Esophagus (tissue), 2 donors: ENCODE measurements at regions not wholly inside any gene's neighbourhood (a gene's known extent, or its start where the extent isn't known, plus 50 kb on each side); places are given as distances from the start of the nearest gene placed in this dataset.

ENCODE experiments used
- H3K27ac ChIP-seq, 2 donors: one replicate each; pipeline ENCODE4 v1.5.1; 2013; ENCODE audit warnings: low read depth in 2 of 2, mild to moderate bottlenecking in 2 of 2, inconsistent platforms in 1 of 2, low read length in 1 of 2, moderate library complexity in 1 of 2
- H3K27me3 ChIP-seq, 2 donors: one replicate each; pipeline ENCODE4 v1.6.1; 2013; ENCODE audit warnings: low read length in 2 of 2, control low read depth in 1 of 2, mild to moderate bottlenecking in 1 of 2; ENCODE audit not compliant: insufficient read depth in 2 of 2, control insufficient read depth in 1 of 2
- H3K36me3 ChIP-seq, 2 donors: one replicate each; pipeline ENCODE4 v1.6.1; 2013; ENCODE audit warnings: low read length in 1 of 2; ENCODE audit not compliant: control insufficient read depth in 2 of 2, insufficient read depth in 2 of 2
- H3K4me1 ChIP-seq, 2 donors: one replicate each; pipeline ENCODE4 v1.6.1; 2013; ENCODE audit warnings: low read length in 1 of 2; ENCODE audit not compliant: control insufficient read depth in 2 of 2, insufficient read depth in 2 of 2
- H3K4me3 ChIP-seq, 2 donors: one replicate each; pipeline ENCODE4 v1.5.1; 2013; ENCODE audit warnings: low read length in 2 of 2, mild to moderate bottlenecking in 2 of 2, low read depth in 1 of 2, moderate library complexity in 1 of 2
- H3K9me3 ChIP-seq, 2 donors: one replicate each; pipeline ENCODE4 v1.6.1; 2013; ENCODE audit warnings: mild to moderate bottlenecking in 2 of 2, low read depth in 1 of 2, low read length in 1 of 2, moderate library complexity in 1 of 2; ENCODE audit not compliant: control insufficient read depth in 2 of 2, insufficient read depth in 1 of 2
- WGBS, 2 donors: extraction: QIAGEN DNeasy Blood & Tissue Kit; methylation state at CpG; one replicate each; pipeline ENCODE4 v1.1.7; 2013; 5-methylcytosine and 5-hydroxymethylcytosine counted together
- donor health status: healthy with polysubstance abuse.
- donor health status: Bipolar disorder and iron deficiency.

DNA sequence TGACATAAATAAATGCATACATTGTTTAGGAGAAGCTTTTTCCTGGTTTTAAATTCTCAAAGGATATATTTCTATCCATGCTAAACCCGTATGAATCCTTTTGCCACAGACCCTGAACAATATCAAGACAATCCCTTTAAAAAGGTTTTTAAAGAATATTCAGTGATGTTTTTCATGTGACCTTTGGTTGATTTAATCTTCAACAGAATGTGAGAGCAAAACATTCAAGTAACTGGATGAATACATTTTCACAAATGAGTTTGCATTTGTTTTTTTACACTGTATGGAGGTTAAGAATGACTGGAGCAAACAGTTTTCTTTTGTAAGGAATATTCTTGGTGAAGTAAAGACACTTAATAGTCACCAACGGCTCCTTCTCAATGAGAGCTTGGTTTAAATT, 139.4 kb upstream of the CWC22 start:
- Histone ChIP-seq H3K36me3 (no peaks in the 10 kb centered on the region), H3K27me3 (no peaks in the 10 kb centered on the region), H3K27ac (no peak overlapping the region), H3K4me3 (no peak overlapping the region), H3K4me1 (no peaks in the 10 kb centered on the region), H3K9me3 (no peaks in the 10 kb centered on the region)
- WGBS, 2 donors, result 56 to 63% methylated on average over 2 of the region's 2 CpGs

DNA sequence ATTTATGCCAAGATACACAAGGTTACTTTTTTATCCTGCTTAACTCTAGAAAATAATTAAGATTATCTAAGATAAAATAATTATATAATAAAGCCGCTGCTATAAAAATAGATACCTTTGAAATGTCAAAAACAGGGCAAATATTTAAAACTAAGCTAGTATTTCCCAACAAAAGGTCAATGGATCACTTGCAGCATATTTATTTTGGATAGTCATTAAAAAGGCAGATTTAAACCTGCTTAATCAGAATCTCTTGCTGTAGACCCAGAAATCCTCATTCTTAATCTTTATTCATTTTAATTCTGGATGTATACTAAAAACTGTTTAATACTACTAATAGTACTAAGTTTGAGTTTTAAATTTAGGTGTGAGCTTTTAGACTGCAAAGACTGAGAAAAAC, 139.0 kb upstream of the CWC22 start:
- Histone ChIP-seq H3K4me3 (no peak overlapping the region), H3K36me3 (no peaks in the 10 kb centered on the region), H3K27ac (no peak overlapping the region), H3K4me1 (no peaks in the 10 kb centered on the region), H3K27me3 (no peaks in the 10 kb centered on the region), H3K9me3 (no peaks in the 10 kb centered on the region)
- WGBS, 2 donors, result 64 to 73% methylated on average over 1 of the region's 1 CpG

DNA sequence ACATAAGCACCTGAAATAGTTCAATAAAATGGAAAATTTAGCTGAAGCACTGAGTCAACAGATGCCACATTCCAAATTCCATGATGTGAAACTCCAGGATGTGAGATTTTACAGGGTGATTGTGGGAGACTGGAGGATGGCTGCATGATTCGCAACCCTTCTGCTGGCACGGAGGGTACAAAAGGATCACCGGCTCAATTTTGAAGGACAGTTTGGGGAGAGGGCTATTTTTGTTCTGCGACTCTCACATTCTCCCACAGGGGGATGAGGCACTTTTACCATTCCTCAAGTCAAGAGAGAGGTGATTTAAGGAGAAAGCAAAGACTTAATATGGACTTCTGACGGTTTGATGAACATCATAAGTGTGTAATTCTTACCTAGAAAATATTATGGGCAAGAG, 138.1 kb upstream of the CWC22 start:
- Histone ChIP-seq H3K4me3 (no peak overlapping the region), H3K9me3 (no peaks in the 10 kb centered on the region), H3K4me1 (no peaks in the 10 kb centered on the region), H3K27me3 (no peaks in the 10 kb centered on the region), H3K36me3 (no peaks in the 10 kb centered on the region), H3K27ac (no peak overlapping the region)
- WGBS, 2 donors, result 83 to 84% methylated on average over 5 of the region's 5 CpGs

DNA sequence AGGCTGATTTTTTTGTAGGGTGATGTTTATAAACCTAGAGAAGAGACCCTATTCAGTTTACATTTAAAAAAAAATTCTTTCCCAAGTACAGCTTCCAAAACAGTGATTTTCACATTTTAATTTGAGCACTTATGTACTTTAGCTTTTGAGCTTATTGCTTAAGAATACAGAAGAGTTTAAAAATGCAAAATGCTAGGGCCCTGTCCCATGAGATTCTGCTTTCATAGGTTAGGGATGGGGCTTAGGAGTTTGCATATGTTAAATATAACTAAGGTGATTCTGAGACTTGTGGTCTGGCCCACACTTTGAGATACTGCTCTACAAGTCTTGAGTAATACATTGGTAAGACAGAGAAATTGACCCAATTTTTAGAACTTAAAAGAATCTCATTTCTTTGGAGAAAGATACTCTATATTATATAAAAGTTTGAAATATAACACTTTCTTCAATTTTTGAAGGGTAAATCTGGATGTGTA, 137.3 kb upstream of the CWC22 start:
- Histone ChIP-seq H3K36me3 (no peaks in the 10 kb centered on the region), H3K27ac (no peak overlapping the region), H3K4me3 (no peak overlapping the region), H3K9me3 (no peaks in the 10 kb centered on the region), H3K4me1 (no peaks in the 10 kb centered on the region), H3K27me3 (no peaks in the 10 kb centered on the region)

DNA sequence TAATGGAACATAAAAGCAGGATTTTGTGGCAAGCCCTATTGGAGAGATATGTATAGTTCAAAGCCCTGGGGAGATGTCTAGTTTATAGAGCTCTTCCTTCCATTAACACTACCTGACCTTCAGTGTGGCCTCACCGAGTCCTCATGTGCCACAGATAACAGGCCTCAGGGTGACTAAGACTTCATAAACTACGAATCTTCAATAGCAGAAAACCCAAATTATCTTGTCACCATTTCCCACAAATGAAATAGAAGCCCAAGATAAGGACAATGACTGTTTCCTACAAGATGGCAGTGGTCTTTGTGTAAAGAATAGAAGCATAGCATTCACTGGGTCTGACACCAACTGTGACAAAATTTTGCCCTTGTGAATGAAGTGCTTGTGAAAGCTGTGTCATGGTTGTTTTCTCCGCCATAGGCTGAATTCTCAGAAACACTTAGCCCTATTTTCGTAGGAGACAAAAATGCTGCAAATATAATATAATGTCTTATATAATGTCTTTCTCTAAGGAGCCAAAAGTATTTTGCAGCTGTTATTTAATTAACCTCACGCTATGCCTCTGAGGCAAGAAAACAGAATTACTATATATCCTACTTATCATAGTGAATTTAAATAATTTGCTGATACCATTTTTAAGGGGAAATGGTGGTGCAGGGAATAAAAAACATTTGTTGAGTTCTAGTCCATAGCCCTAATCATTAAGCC, 136.7 kb upstream of the CWC22 start:
- no peaks in the 10 kb centered on the region for H3K9me3 ChIP-seq
- H3K4me3 ChIP-seq, result no peak overlapping the region
- no peaks in the 10 kb centered on the region for H3K4me1 ChIP-seq
- 77 to 82% methylated on average over 5 of the region's 5 CpGs for whole genome bisulfite sequencing, 2 donors
- no peaks in the 10 kb centered on the region for H3K36me3 ChIP-seq
- H3K27me3 ChIP-seq, result no peaks in the 10 kb centered on the region
- no peak overlapping the region for H3K27ac ChIP-seq

DNA sequence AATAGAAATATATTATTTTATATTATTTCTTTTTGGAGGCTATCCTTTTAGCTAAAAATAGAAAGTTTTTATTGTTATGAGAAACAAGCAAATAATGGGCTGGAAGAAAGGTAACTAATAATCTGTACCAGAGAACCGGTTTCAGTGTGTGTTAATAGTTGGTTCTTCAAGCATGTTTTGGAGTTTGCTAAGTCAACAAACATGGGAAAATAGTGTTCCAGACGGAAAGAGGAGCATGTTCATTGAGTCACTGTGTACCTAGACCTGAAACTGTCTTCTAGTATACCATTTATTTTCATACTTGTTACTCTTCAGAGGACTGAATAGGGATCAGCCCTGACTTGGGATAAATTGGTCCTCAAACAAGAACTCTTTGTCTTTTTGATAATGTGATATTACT, 134.5 kb upstream of the CWC22 start:
- 49 to 65% methylated on average over 2 of the region's 2 CpGs for WGBS, 2 donors
- H3K27ac ChIP-seq, result no peak overlapping the region
- no peaks in the 10 kb centered on the region for H3K4me1 ChIP-seq
- no peaks in the 10 kb centered on the region for H3K36me3 ChIP-seq
- H3K9me3 ChIP-seq, result no peaks in the 10 kb centered on the region
- no peaks in the 10 kb centered on the region for H3K27me3 ChIP-seq
- H3K4me3 ChIP-seq, result no peak overlapping the region

DNA sequence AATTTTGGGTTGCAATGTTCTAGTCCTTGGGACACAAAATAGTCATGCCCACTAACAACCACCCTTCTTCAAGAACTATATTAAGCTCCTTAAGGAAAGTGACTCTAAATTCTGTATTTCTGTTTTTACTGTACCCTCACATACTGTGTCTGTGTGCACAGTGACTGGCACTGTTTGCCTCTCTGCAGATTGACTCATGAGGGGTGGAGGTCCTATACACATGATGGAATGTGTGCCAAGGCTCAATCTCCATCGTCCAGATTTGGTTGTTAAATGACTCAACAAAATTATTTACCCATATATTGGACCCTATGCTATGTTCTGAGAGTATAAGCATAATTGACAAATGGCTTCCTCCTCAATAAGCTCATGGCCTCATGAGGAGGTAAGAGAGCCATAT, 126.6 kb upstream of the CWC22 start:
- H3K4me1 ChIP-seq, result no peaks in the 10 kb centered on the region
- H3K27me3 ChIP-seq, result no peaks in the 10 kb centered on the region
- no peaks in the 10 kb centered on the region for H3K9me3 ChIP-seq
- no peak overlapping the region for H3K27ac ChIP-seq
- WGBS, 2 donors, result 42 to 44% methylated on average over 1 of the region's 1 CpG
- H3K4me3 ChIP-seq, result no peak overlapping the region
- H3K36me3 ChIP-seq, result no peaks in the 10 kb centered on the region

DNA sequence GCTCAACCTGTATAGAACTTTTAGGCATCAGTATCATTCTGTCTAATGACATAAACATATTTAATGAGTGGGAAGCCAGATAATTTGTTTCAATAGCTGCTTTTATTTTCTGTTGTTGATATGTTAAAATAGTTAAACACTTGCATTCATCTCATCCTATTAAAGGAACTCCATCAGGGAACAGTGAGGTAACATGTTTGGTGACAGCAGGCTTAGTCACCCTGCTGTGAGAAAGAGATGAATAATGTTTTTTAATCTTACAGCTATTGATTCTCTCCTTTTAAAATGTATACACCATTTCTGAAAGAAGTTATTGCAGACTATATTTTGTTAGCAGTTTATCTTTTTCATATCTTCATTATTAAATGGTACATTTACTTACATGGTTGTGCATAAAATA, 123.3 kb upstream of the CWC22 start:
- Histone ChIP-seq H3K4me1 (no peaks in the 10 kb centered on the region), H3K4me3 (no peak overlapping the region), H3K36me3 (no peaks in the 10 kb centered on the region), H3K27me3 (no peaks in the 10 kb centered on the region), H3K27ac (no peak overlapping the region), H3K9me3 (no peaks in the 10 kb centered on the region)

DNA sequence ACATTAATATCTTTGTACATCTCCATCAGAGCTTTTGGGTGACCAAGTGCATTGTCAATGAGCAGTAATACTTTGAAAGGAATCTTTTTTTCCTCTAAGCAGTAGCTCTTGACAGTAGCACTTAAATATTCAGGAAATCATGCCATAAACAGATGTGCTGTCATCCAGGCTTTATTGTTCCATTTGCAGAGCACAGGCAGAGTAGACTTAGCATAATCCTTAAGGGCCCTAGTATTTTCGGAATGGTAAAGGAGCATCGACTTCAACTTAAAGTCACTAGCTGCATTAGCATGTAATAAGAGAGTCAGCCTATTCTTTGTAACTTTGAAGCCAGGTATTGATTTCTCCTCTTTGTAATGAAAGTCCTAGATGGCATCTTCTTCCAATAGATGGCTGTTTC, 121.8 kb upstream of the CWC22 start:
- Histone ChIP-seq H3K4me3 (no peak overlapping the region), H3K9me3 (no peaks in the 10 kb centered on the region), H3K27me3 (no peaks in the 10 kb centered on the region), H3K4me1 (no peaks in the 10 kb centered on the region), H3K36me3 (no peaks in the 10 kb centered on the region), H3K27ac (no peak overlapping the region)
- WGBS, 2 donors, result 92 to 95% methylated on average over 2 of the region's 2 CpGs

DNA sequence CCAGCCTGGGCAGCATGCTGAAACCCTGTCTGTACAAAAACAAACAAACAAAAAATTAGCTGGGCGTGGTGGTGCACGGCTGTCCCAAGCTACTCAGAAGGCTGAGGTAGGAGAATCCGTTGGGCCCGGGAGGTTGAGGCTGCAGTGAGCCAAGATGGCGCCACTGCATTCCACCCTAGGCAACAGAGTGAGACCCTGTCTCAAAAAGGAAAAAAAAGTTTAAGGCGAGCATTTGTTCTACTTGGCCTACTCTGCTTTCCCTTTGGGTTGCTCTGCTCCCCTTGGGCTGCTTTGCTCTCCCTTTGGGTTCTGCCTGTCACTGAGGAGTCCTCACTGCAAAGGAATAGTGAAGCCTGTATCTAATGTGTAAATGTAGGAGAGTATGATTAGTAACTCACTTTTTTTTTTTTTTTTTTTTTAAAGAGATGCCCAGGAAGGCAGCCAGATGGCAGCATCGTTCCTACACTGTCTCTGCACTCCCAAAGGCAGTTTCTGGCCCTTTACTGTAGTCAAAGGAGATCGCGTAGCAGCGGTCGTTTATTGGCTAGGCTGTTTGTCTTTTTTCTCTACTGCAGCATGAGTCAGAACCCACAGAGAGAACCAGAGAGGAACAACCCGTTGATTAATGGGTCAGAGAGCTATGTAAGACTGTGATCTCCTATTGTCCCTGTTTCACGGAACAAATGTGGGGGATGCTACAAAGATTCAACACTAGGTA, 118.3 kb upstream of the CWC22 start:
- WGBS, 2 donors, result 23 to 24% methylated on average over 13 of the region's 13 CpGs
- no peaks in the 10 kb centered on the region for H3K36me3 ChIP-seq
- peak overlapping the region in 1 of 2 donors; percentile 6 for H3K27ac ChIP-seq
- H3K4me3 ChIP-seq, result no peak overlapping the region
- no peaks in the 10 kb centered on the region for H3K4me1 ChIP-seq
- no peaks in the 10 kb centered on the region for H3K9me3 ChIP-seq
- H3K27me3 ChIP-seq, result no peaks in the 10 kb centered on the region
